KBM-7 (cell line): ENCODE measurements at regions not wholly inside any gene's neighbourhood (a gene's known extent, or its start where the extent isn't known, plus 50 kb on each side); places are given as distances from the start of the nearest gene placed in this dataset.

Experiments used
- DNase-seq: peaks from one replicate; pipeline ENCODE4 v3.0.0-alpha.2; 2015
- in situ Hi-C: fragments of 300-500 bp; cut with MboI; formaldehyde crosslinking; loops from 2 replicates; pipeline ENCODE4 v1.14.3; 2020; ENCODE audit warnings: low sequenced_read_pairs, low pct_unique_long_range_greater_than_20kb, mixed read lengths

- no peak for DNase-seq
- in situ Hi-C loops, result no loop called here
These were observed 182.9 kb downstream of the LY86 start for GRCh38 chr6:6771224-6771945.

- in situ Hi-C loops, result no loop called here
- DNase-seq, result no peak
These were observed 183.4 kb downstream of the LY86 start for GRCh38 chr6:6771964-6772363.

DNA sequence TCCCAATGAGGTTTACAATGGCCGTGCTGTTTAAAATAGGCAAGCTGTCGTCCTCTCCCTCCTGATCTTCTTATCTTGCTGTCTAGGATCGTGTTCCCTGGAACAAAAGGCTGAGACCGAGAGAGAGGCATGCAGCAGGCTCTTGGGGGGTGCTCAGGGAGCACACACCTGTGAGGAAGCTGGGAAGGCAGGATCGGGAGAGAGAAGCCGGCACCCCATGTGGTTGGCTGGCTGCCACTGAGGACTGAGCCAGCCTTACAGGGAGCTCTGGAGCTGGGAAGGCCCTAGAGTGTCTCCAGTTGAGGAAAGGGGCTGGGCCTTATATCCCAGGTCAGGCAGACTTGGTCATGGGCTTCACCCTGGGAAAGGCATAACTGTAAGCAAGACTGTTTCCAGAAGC lies 184.2 kb downstream of the LY86 start:
- DNase-seq, result no peak
- in situ Hi-C loops, result no loop called here

- no peak for DNase-seq
- in situ Hi-C loops, result no loop called here
These were observed 186.6 kb downstream of the LY86 start for GRCh38 chr6:6775074-6775473.

GRCh38 chr6:6780231-6780630 lies 191.7 kb downstream of the LY86 start:
- in situ Hi-C loops, result no loop called here
- no peak for DNase-seq

DNA sequence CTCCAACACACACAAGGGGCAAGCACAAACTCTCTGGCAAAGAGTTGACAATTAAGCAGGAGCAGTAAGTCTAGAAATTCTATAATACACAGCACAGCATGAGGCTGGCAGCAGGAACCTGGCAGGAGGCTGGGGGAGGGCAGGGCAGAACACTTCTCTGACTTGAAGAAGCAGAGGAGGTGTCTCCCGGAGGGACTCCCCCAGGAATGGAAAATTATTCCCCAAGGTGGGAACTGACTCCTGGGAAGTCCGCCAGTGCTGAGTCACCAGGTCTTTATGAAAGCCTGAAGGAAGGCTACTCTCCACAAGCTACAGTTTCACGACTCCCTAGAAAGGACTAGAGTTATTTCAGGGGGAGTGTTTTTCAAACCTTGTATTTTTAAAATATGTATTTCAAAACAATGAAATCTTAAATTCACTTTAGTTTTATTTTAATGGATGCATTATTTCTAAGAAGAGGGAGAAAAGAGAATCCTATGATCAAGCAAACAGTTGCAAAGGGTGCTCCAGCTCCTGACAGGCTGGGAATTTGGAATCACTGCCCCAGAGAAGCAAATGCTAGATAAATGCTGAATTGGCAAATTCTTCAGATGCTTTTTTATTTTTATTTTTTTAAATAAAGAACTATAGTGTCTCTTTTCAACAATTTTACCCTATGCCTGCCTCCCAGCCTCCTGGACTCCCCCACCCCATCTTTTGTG lies 192.8 kb downstream of the LY86 start:
- no peak for DNase-seq
- in situ Hi-C loops, result no loop called here

GRCh38 chr6:6781873-6782227 lies 193.3 kb downstream of the LY86 start:
- DNase-seq, result no peak
- in situ Hi-C loops, result no loop called here

GRCh38 chr6:6783721-6784120 lies 195.2 kb downstream of the LY86 start:
- in situ Hi-C loops, result no loop called here
- no peak for DNase-seq

GRCh38 chr6:6784514-6785162 lies 196.1 kb downstream of the LY86 start:
- DNase-seq, result no peak
- in situ Hi-C loops, result no loop called here

DNA sequence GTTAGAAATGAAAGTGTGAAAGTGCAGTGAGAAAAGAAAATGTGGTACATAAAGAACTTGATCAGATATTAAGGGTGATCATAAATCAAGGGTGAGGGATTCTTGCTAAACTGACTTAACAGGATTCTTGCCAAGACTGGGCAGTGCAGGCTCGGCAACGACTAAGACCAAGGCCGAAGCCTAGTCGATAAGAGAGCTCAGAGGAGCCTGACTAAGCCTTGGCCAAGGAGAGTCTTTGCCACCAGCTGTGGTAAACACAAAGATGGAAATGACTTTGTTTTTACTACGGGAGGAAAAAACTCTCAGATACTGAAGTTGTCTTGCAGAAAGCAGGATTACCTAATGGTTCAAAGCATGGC lies 196.6 kb downstream of the LY86 start:
- in situ Hi-C loops, result no loop called here
- no peak for DNase-seq

GRCh38 chr6:6788394-6789032 lies 200.0 kb downstream of the LY86 start:
- peak; percentile 73 for DNase-seq
- in situ Hi-C loops, result no loop called here

DNA sequence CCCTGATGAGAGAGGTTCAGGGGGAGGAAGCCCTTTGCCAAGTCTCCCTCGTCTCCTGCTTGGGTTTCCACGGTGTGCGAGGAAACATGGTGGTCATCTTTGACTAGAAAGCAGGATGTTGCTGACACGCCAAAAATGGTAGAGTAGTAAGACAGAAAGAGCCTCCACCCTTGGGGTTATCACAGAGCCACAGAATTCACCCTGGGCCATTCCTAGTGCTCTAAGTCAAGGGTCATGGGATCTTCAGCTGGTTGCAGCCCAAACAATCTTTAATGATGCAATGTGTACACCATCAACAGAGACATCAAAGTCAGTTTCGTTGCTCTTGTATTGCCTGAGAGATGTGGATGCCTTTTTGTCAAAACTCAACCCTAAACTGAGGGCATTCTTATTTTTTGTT lies 201.9 kb downstream of the LY86 start:
- in situ Hi-C loops, result no loop called here
- no peak for DNase-seq

DNA sequence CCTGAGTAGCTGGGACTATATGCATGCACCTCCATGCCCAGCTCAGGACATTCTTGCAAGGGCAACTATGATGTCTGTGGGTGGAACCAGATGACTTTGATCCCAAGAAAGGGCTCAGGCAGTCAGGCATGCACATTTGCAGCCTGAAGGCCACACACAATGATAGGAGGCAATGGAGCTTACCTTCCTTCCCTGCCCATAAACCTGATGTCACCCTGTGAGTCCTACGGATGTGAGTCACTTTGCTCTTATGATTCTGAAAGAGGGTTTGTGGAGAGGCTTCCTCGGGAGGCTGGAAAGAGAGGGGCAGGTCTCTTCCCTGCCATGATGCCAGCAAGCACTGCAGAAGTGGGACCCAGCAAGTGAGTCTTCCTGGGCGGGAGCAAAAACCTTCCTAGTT lies 202.4 kb downstream of the LY86 start:
- DNase-seq, result no peak
- in situ Hi-C loops, result no loop called here

- in situ Hi-C loops, result no loop called here
- DNase-seq, result peak; percentile 80
These were observed 205.1 kb downstream of the LY86 start for GRCh38 chr6:6793388-6794250.

DNA sequence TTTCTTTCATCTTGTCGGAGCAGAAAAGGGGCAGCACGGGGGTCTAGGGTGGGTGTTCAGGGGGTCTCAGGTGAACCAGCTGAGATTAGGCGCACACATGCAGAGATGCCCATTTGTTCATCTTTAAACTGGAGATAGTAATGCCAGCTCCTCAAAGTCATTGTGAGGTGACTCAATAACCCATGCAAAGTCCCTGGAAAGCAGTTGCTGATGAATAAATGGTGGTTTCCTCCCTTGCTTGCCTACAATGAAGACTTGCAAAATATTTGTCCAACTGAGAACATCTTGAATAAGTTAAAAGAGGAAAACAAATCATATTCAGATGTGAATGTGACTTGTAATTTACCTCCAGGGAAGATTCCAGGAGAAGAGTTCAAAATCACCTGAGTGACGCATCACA lies 206.9 kb downstream of the LY86 start:
- in situ Hi-C loops, result no loop called here
- no peak for DNase-seq

GRCh38 chr6:6796818-6797217 lies 208.3 kb downstream of the LY86 start:
- in situ Hi-C loops, result no loop called here
- no peak for DNase-seq

- no peak for DNase-seq
These were observed 209.9 kb downstream of the LY86 start for GRCh38 chr6:6798448-6798860.

GRCh38 chr6:6801005-6801335 lies 212.4 kb downstream of the LY86 start:
- in situ Hi-C loops, result no loop called here
- no peak for DNase-seq

More at GRCh38 chr6:6798448-6798860, 209.9 kb downstream of the LY86 start:
- in situ Hi-C loops, result no loop called here

- DNase-seq, result no peak
- in situ Hi-C loops, result no loop called here
These were observed 213.2 kb downstream of the LY86 start for GRCh38 chr6:6801635-6802218.
